Stomach (tissue), 8 donors: ENCODE measurements at regions not wholly inside any gene's neighbourhood (a gene's known extent, or its start where the extent isn't known, plus 50 kb on each side); places are given as distances from the start of the nearest gene placed in this dataset.
A peak's percentile ranks its signal among the peaks of the same experiment; 100 is the strongest.

Experiments used
- DNase-seq, 2 donors: peaks; one replicate each; pipeline versions ENCODE4 v3.0.0 to v3.0.0-alpha.2; 2013 to 2019
- H3K27ac ChIP-seq, 5 donors: fragments of 200-600 bp in 4 of 5; sonication (generic) in 4 of 5; one replicate each; pipeline ENCODE4 v1.5.1; 2013 to 2019; ENCODE audit warnings: mild to moderate bottlenecking in 1 of 5, moderate library complexity in 1 of 5
- H3K27me3 ChIP-seq, 3 donors: fragments of 200-600 bp; sonication (generic); one replicate each; pipeline ENCODE4 v1.5.1; 2017 to 2019; ENCODE audit warnings: mixed run types in 1 of 3
- H3K36me3 ChIP-seq, 4 donors: fragments of 200-600 bp; sonication (generic); 1 replicate in 3 of 4; 2 replicates in 1 of 4; pipeline ENCODE4 v1.5.1; 2016 to 2019
- H3K4me1 ChIP-seq, 4 donors: fragments of 200-600 bp; sonication (generic); one replicate each; pipeline ENCODE4 v1.5.1; 2016 to 2019
- H3K4me3 ChIP-seq, 4 donors: fragments of 200-600 bp; sonication (generic) in 3 of 4; one replicate each; pipeline ENCODE4 v1.5.1; 2016 to 2019; ENCODE audit warnings: mild to moderate bottlenecking in 1 of 4
- H3K9me3 ChIP-seq, 4 donors: fragments of 200-600 bp; sonication (generic); one replicate each; pipeline ENCODE4 v1.5.1; 2016 to 2019
- EP300 ChIP-seq: sonication (generic); formaldehyde crosslinking; IDR thresholded peaks from one replicate; pipeline ENCODE4 v1.6.1; 2017; ENCODE audit warnings: antibody characterized with exemption
- POLR2A ChIP-seq, 4 donors: fragments of 450-650 bp; IDR thresholded peaks; one replicate each; pipeline ENCODE4 v1.6.1; 2016; ENCODE audit warnings: antibody characterized with exemption in 4 of 4, control low read depth in 2 of 4, mild to moderate bottlenecking in 1 of 4, moderate library complexity in 1 of 4
- POLR2AphosphoS5 ChIP-seq, 3 donors: sonication (generic); formaldehyde crosslinking; IDR thresholded peaks; one replicate each; pipeline ENCODE4 v1.6.1; 2016; ENCODE audit warnings: antibody characterized with exemption in 3 of 3
- WGBS, 5 donors: extraction: QIAGEN DNeasy Blood & Tissue Kit in 3 of 5; methylation state at CpG; one replicate each; pipeline versions ENCODE4 v1.1.5 to v1.1.7; 2013 to 2018; 5-methylcytosine and 5-hydroxymethylcytosine counted together
- intact Hi-C: fragments of 100-400 bp; cut with DNase I; formaldehyde crosslinking; loops from one replicate; pipeline ENCODE4 v1.15.1; 2023; ENCODE audit warnings: low total_unique reads
- TF ChIP-seq, protein P1 (sequence below), 7 experiments: fragments of 450-650 bp in 4 of 7; fragments of 200-600 bp in 3 of 7; sonication (generic) in 3 of 7; IDR thresholded peaks; one replicate each; pipeline ENCODE4 v1.5.1; 2016 to 2019; ENCODE audit warnings: antibody characterized with exemption in 7 of 7, control low read depth in 2 of 7, mild to moderate bottlenecking in 1 of 7
- donor health status: healthy with polysubstance abuse.
- donor health status: Bipolar disorder and iron deficiency.
- donor health status: healthy.

- WGBS, 5 donors: 80 to 85% (median 84%) methylated on average over 11 to 13 of the region's 13 CpGs
- no peaks in the 10 kb centered on the region for H3K36me3 ChIP-seq
- H3K27ac ChIP-seq: no peak overlapping the region
- peaks cover 0 to 6% (median 0%) of the 10 kb centered on the region in 3 donors for H3K27me3 ChIP-seq
- H3K4me3 ChIP-seq: no peak overlapping the region
- TF ChIP-seq, protein P1, sequence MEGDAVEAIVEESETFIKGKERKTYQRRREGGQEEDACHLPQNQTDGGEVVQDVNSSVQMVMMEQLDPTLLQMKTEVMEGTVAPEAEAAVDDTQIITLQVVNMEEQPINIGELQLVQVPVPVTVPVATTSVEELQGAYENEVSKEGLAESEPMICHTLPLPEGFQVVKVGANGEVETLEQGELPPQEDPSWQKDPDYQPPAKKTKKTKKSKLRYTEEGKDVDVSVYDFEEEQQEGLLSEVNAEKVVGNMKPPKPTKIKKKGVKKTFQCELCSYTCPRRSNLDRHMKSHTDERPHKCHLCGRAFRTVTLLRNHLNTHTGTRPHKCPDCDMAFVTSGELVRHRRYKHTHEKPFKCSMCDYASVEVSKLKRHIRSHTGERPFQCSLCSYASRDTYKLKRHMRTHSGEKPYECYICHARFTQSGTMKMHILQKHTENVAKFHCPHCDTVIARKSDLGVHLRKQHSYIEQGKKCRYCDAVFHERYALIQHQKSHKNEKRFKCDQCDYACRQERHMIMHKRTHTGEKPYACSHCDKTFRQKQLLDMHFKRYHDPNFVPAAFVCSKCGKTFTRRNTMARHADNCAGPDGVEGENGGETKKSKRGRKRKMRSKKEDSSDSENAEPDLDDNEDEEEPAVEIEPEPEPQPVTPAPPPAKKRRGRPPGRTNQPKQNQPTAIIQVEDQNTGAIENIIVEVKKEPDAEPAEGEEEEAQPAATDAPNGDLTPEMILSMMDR (IDR thresholded peaks at IDR 0.05): no peak
- H3K4me1 ChIP-seq: peaks cover 0 to 4% (median 0%) of the 10 kb centered on the region in 4 donors
- DNase-seq: no peak
- intact Hi-C loops: no loop called here
- no peaks in the 10 kb centered on the region for H3K9me3 ChIP-seq
Measured at GRCh38 chr2:129723277-129724020, 256.0 kb upstream of the RAB6C start.

DNA sequence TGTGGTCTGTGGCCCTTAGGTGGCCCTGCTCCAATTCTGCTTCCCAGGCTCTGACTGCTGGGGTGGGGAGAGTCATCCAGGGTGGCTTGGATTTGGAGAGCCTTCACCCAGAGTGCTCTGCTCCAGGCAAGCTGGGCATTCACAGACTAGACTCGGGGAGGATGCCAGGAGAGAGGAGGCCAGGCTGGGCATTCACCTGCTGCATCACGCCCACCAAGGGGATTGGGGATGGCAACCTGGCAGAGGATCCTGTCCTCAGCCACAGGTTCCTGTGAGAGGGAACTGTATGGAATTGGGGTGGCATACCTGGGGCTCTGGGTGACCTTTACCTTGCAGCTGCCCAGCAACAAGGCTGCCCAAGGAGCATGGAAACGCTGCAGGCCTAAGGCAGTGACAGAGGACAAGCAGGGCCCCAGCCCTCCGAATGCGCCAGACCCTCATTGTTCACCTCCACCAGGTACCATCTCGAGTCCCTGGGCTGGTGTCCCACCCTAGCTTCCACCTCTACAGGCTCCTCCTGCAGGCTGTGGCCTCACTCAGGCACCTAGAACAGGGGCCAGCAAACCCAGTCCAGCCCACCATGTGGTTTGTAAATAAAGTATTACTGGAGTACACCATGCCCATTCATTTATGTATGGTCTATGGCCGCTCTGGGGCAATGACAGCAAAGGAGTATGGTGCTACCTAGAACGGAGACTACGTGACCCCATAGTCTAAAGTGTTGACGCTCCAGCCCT is 255.3 kb upstream of the RAB6C start:
- H3K27ac ChIP-seq: no peak overlapping the region
- no peaks in the 10 kb centered on the region for H3K36me3 ChIP-seq
- H3K9me3 ChIP-seq: no peaks in the 10 kb centered on the region
- H3K27me3 ChIP-seq: peaks cover 0 to 6% (median 0%) of the 10 kb centered on the region in 3 donors
- no peak overlapping the region for H3K4me3 ChIP-seq
- H3K4me1 ChIP-seq: peaks cover 0 to 4% (median 0%) of the 10 kb centered on the region in 4 donors
- intact Hi-C loops: no loop called here
- TF ChIP-seq POLR2A (IDR thresholded peaks at IDR 0.05) (no peak), EP300 (no peak), POLR2AphosphoS5 (IDR thresholded peaks at IDR 0.05) (no peak)
- TF ChIP-seq, protein P1 (IDR thresholded peaks at IDR 0.05): no peak
- DNase-seq: no peak
- 90 to 96% (median 91%) methylated on average over 9 to 10 of the region's 10 CpGs for WGBS, 5 donors

DNA sequence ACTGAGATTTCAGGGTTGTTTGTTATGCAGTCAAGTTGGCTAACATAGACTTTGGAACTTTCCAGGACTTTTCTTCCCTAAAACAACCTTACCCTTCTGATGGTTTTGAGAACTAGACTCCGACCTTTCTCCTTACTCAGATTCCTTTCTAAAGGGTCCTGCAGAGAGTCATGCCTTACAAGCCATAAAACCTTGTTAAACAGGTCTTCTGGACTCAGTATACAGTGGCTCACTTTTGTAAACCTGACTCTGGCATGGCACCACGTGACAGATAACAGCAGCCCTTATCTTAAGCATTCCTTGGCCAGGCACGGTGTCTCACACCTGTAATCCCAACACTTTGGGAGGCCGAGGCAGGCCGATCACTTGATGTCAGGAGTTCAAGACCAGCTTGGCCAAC is 253.2 kb upstream of the RAB6C start:
- Histone ChIP-seq H3K27me3 (peaks cover 0 to 6% (median 0%) of the 10 kb centered on the region in 3 donors), H3K9me3 (no peaks in the 10 kb centered on the region), H3K27ac (no peak overlapping the region), H3K36me3 (no peaks in the 10 kb centered on the region), H3K4me1 (peaks cover 0 to 4% (median 0%) of the 10 kb centered on the region in 4 donors), H3K4me3 (no peak overlapping the region)
- WGBS, 5 donors: 16 to 44% (median 24%) methylated on average over 5 of the region's 5 CpGs
- peak in 1 of 2 donors; percentile 48 for DNase-seq
- no peak for TF ChIP-seq EP300
- TF ChIP-seq, protein P1 (IDR thresholded peaks at IDR 0.05): no peak
- TF ChIP-seq POLR2A (IDR thresholded peaks at IDR 0.05): no peak
- TF ChIP-seq POLR2AphosphoS5 (IDR thresholded peaks at IDR 0.05): no peak
- intact Hi-C loops: no loop called here

DNA sequence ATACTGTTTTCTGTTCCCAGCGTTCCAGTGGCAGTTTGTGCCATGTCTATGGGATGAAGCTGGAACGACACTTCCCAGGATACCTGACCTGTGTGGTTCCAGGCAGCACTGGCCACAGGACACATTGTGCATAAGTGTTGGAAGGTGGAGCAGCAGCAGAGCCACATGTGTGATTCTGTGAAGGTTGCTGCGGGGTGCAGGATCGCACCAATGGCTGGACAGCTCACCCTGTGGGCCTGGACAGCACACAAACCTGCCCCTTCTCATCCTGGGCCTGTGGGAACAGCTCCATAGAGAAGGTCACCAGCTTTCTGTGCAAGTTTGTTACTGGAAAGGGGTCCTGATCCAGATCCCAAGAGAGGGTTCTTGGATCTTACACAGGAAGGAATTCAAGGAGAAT is 252.2 kb upstream of the RAB6C start:
- 88 to 99% (median 92%) methylated on average over 4 of the region's 4 CpGs for WGBS, 5 donors

More for the DNA sequence above, 252.2 kb upstream of the RAB6C start:
- Histone ChIP-seq H3K4me1 (peaks cover 0 to 4% (median 0%) of the 10 kb centered on the region in 4 donors), H3K36me3 (no peaks in the 10 kb centered on the region), H3K27ac (no peak overlapping the region), H3K9me3 (no peaks in the 10 kb centered on the region), H3K4me3 (no peak overlapping the region), H3K27me3 (no peaks in the 10 kb centered on the region)
- intact Hi-C loops: no loop called here
- no peak for DNase-seq
- TF ChIP-seq EP300 (no peak), POLR2AphosphoS5 (IDR thresholded peaks at IDR 0.05) (no peak), POLR2A (IDR thresholded peaks at IDR 0.05) (no peak)
- TF ChIP-seq, protein P1 (IDR thresholded peaks at IDR 0.05): no peak
